H1 (cell line): ENCODE measurements at regions not wholly inside any gene's neighbourhood (a gene's known extent, or its start where the extent isn't known, plus 50 kb on each side); places are given as distances from the start of the nearest gene placed in this dataset.

Experiments
- CTCF ChIA-PET: fragments of 300-600 bp; sonication (Branson Sonifier 250); formaldehyde crosslinking; loops from one replicate; lab custom pipeline; 2021; ENCODE audit not compliant: partially characterized antibody; lab: Charles Lee
- POLR2A ChIA-PET: fragments of 300-600 bp; sonication (Branson Sonifier 250); formaldehyde crosslinking; loops from one replicate; lab custom pipeline; 2021; ENCODE audit warnings: inconsistent platforms; ENCODE audit not compliant: partially characterized antibody; lab: Charles Lee
- DNase-seq, 2 experiments: peaks; one replicate each; pipeline versions ENCODE4 v3.0.0 to v3.0.0-alpha.2; 2010 to 2022; ENCODE audit warnings: low spot score in 2 of 2, low read depth in 1 of 2, mixed read lengths in 1 of 2
- FAIRE-seq: peaks from 2 replicates; lab custom pipeline; 2011; peaks lifted over from hg19 to GRCh38; lab: Jason Lieb, UNC
- H2AFZ ChIP-seq: 2 replicates; pipeline ENCODE4 v1.8.1; 2012; ENCODE audit warnings: low read length, inconsistent platforms
- H2AK5ac ChIP-seq: 2 replicates; pipeline ENCODE4 v1.6.1; 2013; ENCODE audit warnings: low read depth, low read length
- H2BK120ac ChIP-seq: replicated peaks from 2 replicates; pipeline ENCODE3; 2013; ENCODE audit warnings: low read depth, low read length, inconsistent platforms
- H2BK12ac ChIP-seq: 2 replicates; pipeline ENCODE4 v1.6.1; 2013; ENCODE audit warnings: low read depth, low read length
- H2BK15ac ChIP-seq: 2 replicates; pipeline ENCODE4 v1.6.1; 2013; ENCODE audit warnings: low read length
- H2BK20ac ChIP-seq: 2 replicates; pipeline ENCODE4 v1.6.1; 2013; ENCODE audit warnings: low read length
- H2BK5ac ChIP-seq: 2 replicates; pipeline ENCODE4 v1.6.1; 2013; ENCODE audit warnings: low read depth, low read length
- H3K14ac ChIP-seq: 2 replicates; pipeline ENCODE4 v1.6.1; 2013; ENCODE audit warnings: inconsistent platforms; ENCODE audit not compliant: insufficient read length
- H3K18ac ChIP-seq: 2 replicates; pipeline ENCODE4 v1.6.1; 2013; ENCODE audit warnings: low read length; ENCODE audit errors: extremely low read depth
- H3K23ac ChIP-seq: 2 replicates; pipeline ENCODE4 v1.6.1; 2013; ENCODE audit warnings: inconsistent platforms; ENCODE audit not compliant: insufficient read length
- H3K23me2 ChIP-seq: 2 replicates; pipeline ENCODE4 v1.6.1; 2013; ENCODE audit warnings: low read depth, low read length
- H3K27ac ChIP-seq: 2 replicates; pipeline ENCODE4 v1.6.1; 2011; ENCODE audit warnings: low read depth, low read length, inconsistent platforms
- H3K27me3 ChIP-seq, 4 experiments: replicated peaks in 1 of 4; 1 replicate in 1 of 4; 2 replicates in 3 of 4; pipeline versions ENCODE4 v1.6.1 to v1.8.1; 2011 to 2013; ENCODE audit warnings: low read length in 3 of 4, mild to moderate bottlenecking in 3 of 4, inconsistent platforms in 2 of 4, mixed read lengths in 2 of 4, moderate library complexity in 1 of 4; ENCODE audit not compliant: control insufficient read depth in 3 of 4, insufficient read depth in 3 of 4; ENCODE audit errors: extremely low read depth in 1 of 4
- H3K36me3 ChIP-seq, 4 experiments: 2 replicates each; pipeline versions ENCODE4 v1.6.1 to v1.8.1; 2011 to 2013; ENCODE audit warnings: mild to moderate bottlenecking in 4 of 4, low read length in 3 of 4, moderate library complexity in 2 of 4, control low read depth in 1 of 4, inconsistent platforms in 1 of 4; ENCODE audit not compliant: insufficient read depth in 4 of 4, control insufficient read depth in 2 of 4
- H3K4ac ChIP-seq: replicated peaks from 2 replicates; pipeline ENCODE3; 2013; ENCODE audit warnings: low read length, low read depth, mixed read lengths, inconsistent platforms; ENCODE audit not compliant: insufficient read length
- H3K4me1 ChIP-seq, 4 experiments: replicated peaks in 1 of 4; 1 replicate in 1 of 4; 2 replicates in 3 of 4; pipeline versions ENCODE4 v1.6.1 to v1.8.1; 2011 to 2013; ENCODE audit warnings: low read length in 3 of 4, inconsistent platforms in 2 of 4, mixed read lengths in 1 of 4; ENCODE audit not compliant: insufficient read depth in 4 of 4, control insufficient read depth in 3 of 4
- H3K4me2 ChIP-seq, 2 experiments: 2 replicates each; pipeline versions ENCODE4 v1.6.1 to v1.8.1; 2011 to 2013; ENCODE audit warnings: low read depth in 2 of 2, low read length in 2 of 2, control low read depth in 1 of 2, inconsistent platforms in 1 of 2, mild to moderate bottlenecking in 1 of 2; ENCODE audit not compliant: insufficient read depth in 1 of 2
- H3K4me3 ChIP-seq, 4 experiments: fragments of 200-600, 300-600 bp in 1 of 4; sonication (generic), shearing (Covaris generic), sonication (Bioruptor Twin) in 1 of 4; 2 replicates each; pipeline versions ENCODE4 v1.5.1 to v1.8.1; 2011 to 2016; ENCODE audit warnings: low read length in 4 of 4, low read depth in 3 of 4, control low read depth in 2 of 4, inconsistent platforms in 2 of 4, mild to moderate bottlenecking in 2 of 4, mixed read lengths in 1 of 4, moderate library complexity in 1 of 4; ENCODE audit not compliant: insufficient read depth in 2 of 4; ENCODE audit errors: extremely low read depth in 1 of 4
- H3K56ac ChIP-seq: replicated peaks from 2 replicates; pipeline ENCODE3; 2013; ENCODE audit warnings: low read depth, mild to moderate bottlenecking, mixed read lengths, low read length, inconsistent platforms; ENCODE audit not compliant: insufficient read length
- H3K79me1 ChIP-seq: 2 replicates; pipeline ENCODE4 v1.6.1; 2013; ENCODE audit warnings: low read depth, low read length, control low read depth
- H3K79me2 ChIP-seq, 2 experiments: 2 replicates each; pipeline versions ENCODE4 v1.6.1 to v1.8.1; 2012 to 2013; ENCODE audit warnings: low read length in 2 of 2, mild to moderate bottlenecking in 2 of 2, inconsistent platforms in 1 of 2; ENCODE audit not compliant: insufficient read depth in 2 of 2, control insufficient read depth in 1 of 2
- H3K9ac ChIP-seq, 4 experiments: replicated peaks in 1 of 4; 1 replicate in 1 of 4; 2 replicates in 3 of 4; pipeline versions ENCODE4 v1.6.1 to v1.8.1; 2011 to 2013; ENCODE audit warnings: low read depth in 3 of 4, low read length in 3 of 4, control low read depth in 2 of 4, mild to moderate bottlenecking in 2 of 4, moderate library complexity in 2 of 4, inconsistent platforms in 1 of 4; ENCODE audit errors: extremely low read depth in 1 of 4
- H3K9me3 ChIP-seq, 2 experiments: 2 replicates each; pipeline versions ENCODE4 v1.6.1 to v1.8.1; 2012 to 2013; ENCODE audit warnings: mild to moderate bottlenecking in 2 of 2, moderate library complexity in 2 of 2, control low read depth in 1 of 2, inconsistent platforms in 1 of 2, low read depth in 1 of 2, low read length in 1 of 2, mixed read lengths in 1 of 2; ENCODE audit not compliant: insufficient read depth in 2 of 2
- H4K20me1 ChIP-seq, 2 experiments: replicated peaks in 1 of 2; 2 replicates each; pipeline versions ENCODE3 to v1.8.1; 2011 to 2013; ENCODE audit warnings: inconsistent platforms in 2 of 2, low read length in 2 of 2, mild to moderate bottlenecking in 1 of 2; ENCODE audit not compliant: insufficient read depth in 2 of 2, control insufficient read depth in 1 of 2
- H4K5ac ChIP-seq: 2 replicates; pipeline ENCODE4 v1.6.1; 2013; ENCODE audit warnings: low read length, low read depth, mixed read lengths, inconsistent platforms; ENCODE audit not compliant: insufficient read length
- H4K8ac ChIP-seq: 2 replicates; pipeline ENCODE4 v1.8.0; 2013; ENCODE audit warnings: mild to moderate bottlenecking, moderate library complexity, low read length, inconsistent platforms; ENCODE audit not compliant: insufficient read depth; ENCODE audit errors: extremely low read depth
- H4K91ac ChIP-seq: replicated peaks from 2 replicates; pipeline ENCODE3; 2013; ENCODE audit warnings: low read length, mixed read lengths, inconsistent platforms; ENCODE audit not compliant: insufficient read length
- BCL11A ChIP-seq, 2 experiments: IDR thresholded peaks; one replicate each; pipeline ENCODE4 v1.6.1; 2011; ENCODE audit warnings: low read depth in 2 of 2, low read length in 2 of 2, mild to moderate bottlenecking in 2 of 2
- EZH2 ChIP-seq: fragments of 200-600 bp; sonication (generic); IDR thresholded peaks from 2 replicates; pipeline ENCODE4 v1.7.1; 2012; ENCODE audit warnings: low read depth, mild to moderate bottlenecking, moderate library complexity, low read length, inconsistent platforms; ENCODE audit not compliant: severe bottlenecking
- RAD21 ChIP-seq, 2 experiments: IDR thresholded peaks in 1 of 2; conservative IDR thresholded peaks in 1 of 2; 2 replicates each; pipeline ENCODE4 v1.6.1; 2011; ENCODE audit warnings: low read depth in 2 of 2, low read length in 2 of 2, improper control_type of control experiment in 1 of 2, inconsistent platforms in 1 of 2, mild to moderate bottlenecking in 1 of 2, moderate library complexity in 1 of 2
- WGBS, 2 experiments: shearing (Covaris generic) in 1 of 2; methylation state at CpG; one replicate each; pipeline versions ENCODE4 v1.1.6 to v1.1.7; 2013 to 2015; ENCODE audit warnings: low lambda C conversion rate in 2 of 2, mixed read lengths in 2 of 2, inconsistent platforms in 1 of 2, low coverage in 1 of 2, missing lambda C conversion rate in 1 of 2; ENCODE audit not compliant: insufficient replicate concordance in 2 of 2, insufficient coverage in 1 of 2, insufficient read length in 1 of 2; ENCODE audit errors: extremely low coverage in 1 of 2, missing lambda C conversion rate in 1 of 2; 5-methylcytosine and 5-hydroxymethylcytosine counted together
- TF ChIP-seq, protein P1 (sequence below), 3 experiments: IDR thresholded peaks; 1 replicate in 2 of 3; 2 replicates in 1 of 3; pipeline versions ENCODE4 v1.5.1 to v1.6.1; 2011; ENCODE audit warnings: low read length in 3 of 3, mild to moderate bottlenecking in 3 of 3, inconsistent platforms in 2 of 3, low read depth in 1 of 3, moderate library complexity in 1 of 3; ENCODE audit not compliant: insufficient read depth in 1 of 3; ENCODE audit errors: control extremely low read depth in 1 of 3

DNA sequence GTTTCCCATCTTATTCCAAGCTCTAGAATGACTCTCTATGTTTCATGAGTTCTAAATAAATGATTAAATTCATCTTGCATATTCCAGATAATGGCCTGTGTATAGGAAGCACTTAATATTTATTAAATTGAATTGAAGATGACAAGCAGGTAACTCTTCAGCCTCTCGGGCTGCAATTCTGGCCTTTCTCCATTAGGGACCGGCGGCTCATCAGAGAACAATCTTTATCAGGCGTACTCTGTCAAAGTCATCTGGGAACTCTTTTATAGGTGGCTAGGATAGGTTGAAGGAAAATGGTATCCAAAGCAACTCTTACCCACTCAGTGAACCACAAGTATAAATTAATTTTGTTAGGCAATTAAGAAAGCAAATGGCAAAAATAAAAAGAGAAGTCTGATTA is 308.5 kb downstream of the NOL4 start:
- H4K20me1 ChIP-seq: no peaks in the 10 kb centered on the region
- H3K14ac ChIP-seq: no peak overlapping the region
- H2AFZ ChIP-seq: no peak overlapping the region
- no peak overlapping the region for H3K4me3 ChIP-seq
- no peak for FAIRE-seq
- H2BK20ac ChIP-seq: no peak overlapping the region
- no peak overlapping the region for H2BK15ac ChIP-seq
- 0 out of 2 replicates have a peak, but pooled peaks cover 1% of the 10 kb centered on the region for H3K23me2 ChIP-seq
- DNase-seq: peak in 1 of 2 experiments; percentile 1
- no peak overlapping the region for H4K8ac ChIP-seq
- H3K4me2 ChIP-seq: no peak overlapping the region
- ChIA-PET CTCF (interaction anchor here (0.6 to 1.6 kb wide), 5 partner anchors 14 to 209 kb away, joined by 3 to 6 read pairs (median 3); no protein-coding TSS in a partner anchor), POLR2A (no interaction called here)
- H4K5ac ChIP-seq: no peak overlapping the region
- H3K4ac ChIP-seq: no peak overlapping the region
- no peaks in the 10 kb centered on the region for H3K36me3 ChIP-seq
- no peak overlapping the region for H3K18ac ChIP-seq
- no peaks in the 10 kb centered on the region for H3K9me3 ChIP-seq
- H4K91ac ChIP-seq: no peak overlapping the region
- H3K4me1 ChIP-seq: no peaks in the 10 kb centered on the region
- H2BK12ac ChIP-seq: no peak overlapping the region
- no peaks in the 10 kb centered on the region for H3K27me3 ChIP-seq
- H3K9ac ChIP-seq: no peak overlapping the region
- no peak overlapping the region for H2BK120ac ChIP-seq
- H3K79me2 ChIP-seq: no peaks in the 10 kb centered on the region
- 71% methylated on average over 4 of the region's 4 CpGs; no CpG with 5 or more reads in 1 of the 2 experiments for WGBS, 2 experiments
- no peaks in the 10 kb centered on the region for H3K79me1 ChIP-seq
- TF ChIP-seq RAD21 (IDR thresholded peaks at IDR 0.05 in 1 of 2, conservative IDR thresholded peaks at IDR 0.05 in 1 of 2; ENCODE audit: low read depth in 2 of 2, low read length in 2 of 2) (peak; percentile 52 to 58), EZH2 (no peak), BCL11A (IDR thresholded peaks at IDR 0.05; ENCODE audit: low read depth in 2 of 2, low read length in 2 of 2) (no peak)
- TF ChIP-seq, protein P1, sequence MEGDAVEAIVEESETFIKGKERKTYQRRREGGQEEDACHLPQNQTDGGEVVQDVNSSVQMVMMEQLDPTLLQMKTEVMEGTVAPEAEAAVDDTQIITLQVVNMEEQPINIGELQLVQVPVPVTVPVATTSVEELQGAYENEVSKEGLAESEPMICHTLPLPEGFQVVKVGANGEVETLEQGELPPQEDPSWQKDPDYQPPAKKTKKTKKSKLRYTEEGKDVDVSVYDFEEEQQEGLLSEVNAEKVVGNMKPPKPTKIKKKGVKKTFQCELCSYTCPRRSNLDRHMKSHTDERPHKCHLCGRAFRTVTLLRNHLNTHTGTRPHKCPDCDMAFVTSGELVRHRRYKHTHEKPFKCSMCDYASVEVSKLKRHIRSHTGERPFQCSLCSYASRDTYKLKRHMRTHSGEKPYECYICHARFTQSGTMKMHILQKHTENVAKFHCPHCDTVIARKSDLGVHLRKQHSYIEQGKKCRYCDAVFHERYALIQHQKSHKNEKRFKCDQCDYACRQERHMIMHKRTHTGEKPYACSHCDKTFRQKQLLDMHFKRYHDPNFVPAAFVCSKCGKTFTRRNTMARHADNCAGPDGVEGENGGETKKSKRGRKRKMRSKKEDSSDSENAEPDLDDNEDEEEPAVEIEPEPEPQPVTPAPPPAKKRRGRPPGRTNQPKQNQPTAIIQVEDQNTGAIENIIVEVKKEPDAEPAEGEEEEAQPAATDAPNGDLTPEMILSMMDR (IDR thresholded peaks at IDR 0.05; ENCODE audit: control extremely low read depth in 1 of 3, insufficient read depth in 1 of 3, low read depth in 1 of 3, low read length in 3 of 3): peak; percentile 16 to 44 (median 34); a peak in 3 of 4 replicates
- no peak overlapping the region for H2AK5ac ChIP-seq
- no peak overlapping the region for H3K56ac ChIP-seq
- H3K23ac ChIP-seq: no peak overlapping the region
- H3K27ac ChIP-seq: no peak overlapping the region
- no peak overlapping the region for H2BK5ac ChIP-seq
